ENCODE measurements at regions not wholly inside any gene's neighbourhood (a gene's known extent, or its start where the extent isn't known, plus 50 kb on each side); places are given as distances from the start of the nearest gene placed in this dataset.
A peak's percentile ranks its signal among the peaks of the same experiment; 100 is the strongest.

DNA sequence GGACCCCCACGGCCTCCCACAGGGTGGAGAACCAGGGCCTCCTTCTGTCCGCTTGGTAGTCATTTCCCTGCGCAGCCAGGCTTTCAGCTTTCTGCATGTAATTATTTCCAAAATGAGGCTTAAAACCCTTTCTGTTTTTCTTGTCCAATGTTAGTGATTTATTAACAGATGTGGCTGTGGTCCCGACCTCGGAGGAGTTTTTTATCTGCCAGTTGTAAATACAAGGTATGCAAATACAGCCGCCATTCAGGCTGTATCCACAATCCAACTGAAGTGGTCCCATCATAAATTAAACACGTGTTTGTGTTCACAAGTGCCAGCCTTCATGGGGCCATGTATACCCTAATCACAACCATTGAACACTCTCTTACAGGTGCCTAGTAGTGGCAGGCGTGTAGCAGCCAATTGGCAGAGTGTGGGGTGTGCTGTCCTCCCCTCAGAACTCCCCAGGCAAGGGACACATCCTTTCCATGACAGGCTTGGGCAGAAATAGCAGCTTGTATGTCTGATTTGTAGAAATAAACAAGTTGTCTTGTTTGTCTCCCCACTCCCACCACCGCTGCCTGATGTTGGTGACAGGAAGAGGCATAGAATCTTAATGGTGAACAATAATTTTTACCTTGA, 251.3 kb upstream of the MKI67 start:
- DNase-seq = no peak

DNA sequence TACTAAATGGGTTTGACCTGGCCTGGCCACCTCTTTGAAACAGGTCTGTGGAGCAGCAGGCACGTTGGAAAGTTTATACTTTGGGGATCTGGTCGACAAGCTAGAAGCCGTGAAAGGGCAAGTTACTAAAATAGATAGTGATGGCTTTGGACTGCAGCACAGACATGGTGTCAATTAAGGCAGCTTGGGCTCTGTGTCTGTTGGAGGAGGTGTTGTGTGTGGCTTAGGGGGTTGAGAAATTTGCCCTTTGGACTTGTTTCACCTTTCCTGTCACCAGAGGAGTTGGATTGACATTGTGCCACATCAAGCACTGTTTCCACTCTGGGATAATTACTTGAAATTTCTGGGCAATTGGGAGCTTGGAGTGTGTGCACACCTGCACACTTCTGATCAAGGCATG, 251.8 kb upstream of the MKI67 start:
- DNase-seq = no peak

DNA sequence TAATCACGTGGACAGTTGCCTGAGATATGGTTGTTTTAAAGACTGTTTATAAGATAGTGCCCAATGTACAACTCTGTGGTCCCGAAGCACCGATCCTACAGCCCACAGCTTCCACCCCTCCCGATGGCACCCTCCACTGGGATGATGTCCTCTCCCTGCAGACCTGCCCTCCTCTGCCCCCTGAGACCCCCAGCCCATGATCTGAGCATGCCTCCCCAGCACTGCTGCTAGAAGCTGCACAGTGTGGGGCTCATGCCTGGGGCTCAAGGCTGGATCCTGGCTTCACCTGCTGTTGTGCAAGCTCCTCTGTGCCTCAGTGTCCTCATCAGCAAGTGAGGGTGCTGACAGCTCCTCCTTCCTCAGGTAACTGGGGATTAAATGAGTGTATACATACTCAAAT, 254.7 kb upstream of the MKI67 start:
- DNase-seq = no peak

DNA sequence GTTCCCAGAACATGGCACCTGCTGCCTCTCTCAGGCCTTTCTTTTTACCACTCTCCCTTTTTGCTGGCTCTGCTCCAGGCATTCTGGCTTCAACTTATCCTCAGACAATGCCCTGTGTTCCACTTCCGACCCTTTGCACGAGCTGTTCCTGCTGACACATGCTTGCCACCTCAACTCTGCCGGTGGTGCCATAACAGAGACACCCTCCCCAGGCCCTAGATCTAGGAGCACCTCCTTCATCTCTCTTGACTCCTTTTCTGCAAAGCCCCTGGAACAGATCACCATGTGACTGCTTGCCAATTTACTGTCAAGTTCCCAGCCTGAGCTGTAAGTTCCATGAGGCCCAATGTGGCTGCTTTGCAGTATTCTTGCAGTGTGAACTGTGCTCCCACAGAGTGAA, 256.0 kb upstream of the MKI67 start:
- DNase-seq = no peak

DNA sequence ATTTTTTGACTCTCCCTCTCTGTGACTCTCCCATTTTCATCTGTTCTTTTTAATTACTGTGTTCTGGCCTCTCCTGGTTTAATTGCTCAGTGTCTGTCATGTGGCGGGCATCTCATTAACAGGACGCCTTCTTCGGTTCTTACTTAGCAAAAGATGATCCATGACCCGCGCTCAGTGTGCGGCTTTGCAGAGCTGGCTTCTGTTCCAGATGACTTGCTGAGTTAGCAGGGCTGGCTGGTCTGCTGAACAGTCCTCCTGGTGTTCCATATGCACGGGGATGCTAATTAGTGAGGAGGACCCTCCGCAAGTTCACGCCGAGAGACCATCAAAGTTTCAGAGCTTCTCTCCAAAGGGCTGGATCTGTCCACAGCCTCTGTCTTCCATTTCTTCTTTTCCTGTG, 258.6 kb upstream of the MKI67 start:
- no peak for DNase-seq

DNA sequence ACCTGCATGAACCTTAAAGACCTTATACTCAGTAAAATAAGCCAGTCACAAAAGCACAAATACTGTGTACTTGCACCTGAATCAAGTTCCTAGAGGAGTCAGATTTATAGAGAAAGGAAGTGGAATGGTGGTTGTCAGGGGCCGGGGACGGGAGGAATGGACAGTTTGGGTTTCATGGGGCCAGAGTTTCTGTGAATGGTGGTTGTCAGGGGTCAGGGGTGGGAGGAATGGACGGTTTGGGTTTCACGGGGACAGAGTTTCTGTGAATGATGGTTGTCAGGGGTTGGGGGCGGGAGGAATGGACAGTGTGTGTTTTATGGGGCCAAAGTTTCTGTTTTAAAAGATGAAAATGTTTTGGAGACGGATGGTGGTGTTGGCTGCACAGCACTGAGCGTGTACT, 260.0 kb upstream of the MKI67 start:
- no peak for DNase-seq

DNA sequence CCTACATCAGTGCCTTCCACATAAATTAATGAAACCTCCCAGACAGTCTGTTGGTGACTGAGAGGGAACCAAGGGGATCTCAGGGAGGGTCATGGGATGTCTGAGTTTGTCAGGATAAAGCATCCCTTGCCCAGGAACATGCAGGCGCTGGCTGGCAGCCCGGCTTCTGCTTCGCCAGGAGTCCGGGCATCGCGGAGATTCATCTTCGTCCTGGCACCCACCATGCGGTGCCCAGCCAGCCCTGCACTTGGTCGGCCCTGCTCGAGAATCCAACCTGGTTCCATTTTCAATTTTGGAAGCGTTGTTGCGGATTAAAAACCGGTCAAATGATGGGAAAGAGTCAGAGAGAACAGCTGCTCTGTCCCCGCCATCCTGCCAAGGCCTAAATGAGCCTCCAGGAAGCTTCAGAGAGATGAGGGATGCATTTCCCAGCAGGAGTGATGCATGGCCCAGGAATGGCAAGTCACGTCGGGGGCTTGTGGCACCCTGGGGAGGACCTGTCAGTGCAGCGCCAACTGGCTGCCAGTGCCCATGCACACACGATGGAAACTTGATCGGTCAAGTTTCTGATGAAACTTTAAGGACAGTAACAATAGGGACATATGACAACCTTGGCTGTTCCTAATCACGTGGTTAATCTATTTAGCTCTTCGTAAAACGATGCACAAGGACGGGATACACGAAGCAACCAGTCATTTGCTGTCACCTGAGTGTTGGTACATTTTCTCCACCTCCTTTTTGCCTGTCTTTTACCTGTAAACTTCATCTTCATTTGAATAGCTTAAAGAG, 260.8 kb upstream of the MKI67 start:
- DNase-seq = no peak

DNA sequence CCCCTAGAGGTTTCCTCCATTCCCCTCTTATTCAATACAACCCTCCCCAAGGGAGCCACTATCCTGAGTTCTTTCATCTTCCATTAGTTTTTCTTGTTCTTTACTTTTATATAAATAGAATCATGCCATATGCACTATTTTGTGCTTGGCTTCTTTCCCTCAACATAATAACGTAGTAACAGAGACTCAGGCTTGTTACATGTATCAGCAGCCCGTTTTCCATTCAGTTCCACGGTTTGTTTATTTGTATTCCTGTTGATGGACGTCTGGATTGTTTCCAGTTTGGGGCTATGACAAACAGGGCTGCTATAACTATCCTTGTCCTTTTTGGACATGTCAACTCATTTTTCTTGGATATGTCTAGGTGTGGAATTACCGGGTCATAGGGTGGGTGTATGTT, 264.4 kb upstream of the MKI67 start:
- DNase-seq = no peak

DNA sequence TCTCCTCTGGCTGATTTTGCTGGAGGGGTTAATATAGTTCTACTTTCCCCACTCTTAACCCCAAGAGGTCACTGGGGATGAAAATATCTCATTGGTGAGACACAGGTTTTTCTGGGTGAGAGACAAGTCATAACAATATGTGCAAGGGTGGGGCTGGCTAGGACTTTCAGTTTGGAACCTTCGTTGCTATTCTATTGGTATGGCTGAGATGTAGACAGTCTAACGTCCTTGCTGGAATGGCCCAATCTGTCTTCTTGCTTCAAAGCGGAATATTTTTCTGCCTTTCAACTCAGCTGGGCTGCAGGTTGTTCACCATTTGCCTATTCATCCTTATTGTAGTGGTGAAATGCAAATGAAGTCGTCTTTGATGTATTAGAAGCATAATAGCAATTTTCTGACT, 267.3 kb upstream of the MKI67 start:
- DNase-seq = no peak

DNA sequence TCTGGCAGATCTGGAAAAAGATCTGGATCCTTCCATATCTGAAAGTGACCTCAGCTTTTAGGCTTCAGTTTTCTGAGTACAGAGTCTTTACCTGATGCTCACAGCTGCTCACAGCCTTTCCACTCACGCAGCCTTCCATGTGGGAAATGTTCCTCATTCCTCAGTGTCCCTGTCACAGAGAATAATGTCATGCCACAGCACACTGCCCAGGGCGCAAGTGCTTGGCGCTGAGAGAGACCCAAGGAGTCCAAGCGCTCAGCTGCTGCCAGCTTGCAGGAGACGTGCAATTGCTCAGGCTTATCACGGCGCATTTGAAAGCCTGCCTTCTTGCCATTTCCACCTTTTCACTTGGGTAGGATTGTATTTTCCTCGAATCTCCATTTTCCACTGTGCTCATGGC, 271.9 kb upstream of the MKI67 start:
- no peak for DNase-seq

DNA sequence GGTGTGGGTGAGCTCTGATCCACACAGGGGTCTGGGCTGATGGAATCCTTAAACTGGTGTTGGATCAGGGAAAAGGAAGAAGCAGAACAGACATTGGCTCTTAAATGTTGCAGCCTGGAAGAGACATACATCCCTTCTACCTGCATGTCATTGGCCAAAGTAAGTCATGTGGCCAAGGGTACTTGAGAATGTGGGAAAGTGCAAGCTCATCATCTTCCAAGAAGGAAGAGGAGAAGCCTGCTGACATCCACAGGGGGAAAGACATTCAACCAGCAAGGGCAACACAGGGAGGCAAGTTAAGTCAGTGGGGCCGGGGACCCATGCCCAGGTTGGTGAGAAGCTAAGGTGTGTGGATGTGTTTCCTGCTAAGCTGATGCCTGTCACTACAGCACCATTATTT, 272.8 kb upstream of the MKI67 start:
- DNase-seq = no peak

DNA sequence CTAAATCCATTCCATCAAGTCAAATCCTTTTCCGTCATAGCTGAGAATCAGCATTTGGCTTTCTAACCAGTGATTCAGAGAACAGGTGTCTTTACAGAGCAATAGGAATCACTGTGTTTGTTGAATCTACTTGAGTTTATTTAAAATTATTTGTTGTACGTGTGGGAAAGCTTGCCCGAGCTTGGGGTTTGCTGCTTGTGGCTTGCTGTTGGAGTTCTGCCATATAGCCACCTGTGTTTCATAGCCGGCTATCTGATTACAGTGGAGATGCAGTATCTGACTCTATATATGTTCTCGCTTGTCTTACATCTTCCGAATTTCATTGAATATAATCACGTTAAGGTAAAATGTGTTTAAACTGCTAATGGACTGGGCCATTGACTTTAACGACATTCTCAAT, 274.3 kb upstream of the MKI67 start:
- DNase-seq = no peak

DNA sequence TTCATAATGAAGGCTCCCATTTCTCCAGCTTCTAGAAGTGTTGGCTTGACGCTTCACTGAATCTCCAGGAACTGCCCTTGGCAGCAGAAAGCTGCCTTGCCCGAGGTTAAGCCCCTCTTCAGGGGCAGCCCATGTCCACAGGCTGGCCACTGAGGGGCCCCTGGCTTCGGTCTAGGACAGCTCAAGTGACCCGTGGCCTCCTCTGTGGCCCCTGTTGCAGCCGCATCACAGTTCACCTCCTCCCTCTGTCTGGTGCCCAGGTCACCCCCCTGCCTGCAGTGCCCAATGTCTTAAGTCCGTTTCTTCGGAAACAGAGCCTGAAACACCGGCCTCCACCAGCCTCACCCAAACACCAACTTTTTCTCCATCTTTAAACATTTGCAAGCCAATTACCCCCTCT, 279.2 kb upstream of the MKI67 start:
- DNase-seq = no peak

DNA sequence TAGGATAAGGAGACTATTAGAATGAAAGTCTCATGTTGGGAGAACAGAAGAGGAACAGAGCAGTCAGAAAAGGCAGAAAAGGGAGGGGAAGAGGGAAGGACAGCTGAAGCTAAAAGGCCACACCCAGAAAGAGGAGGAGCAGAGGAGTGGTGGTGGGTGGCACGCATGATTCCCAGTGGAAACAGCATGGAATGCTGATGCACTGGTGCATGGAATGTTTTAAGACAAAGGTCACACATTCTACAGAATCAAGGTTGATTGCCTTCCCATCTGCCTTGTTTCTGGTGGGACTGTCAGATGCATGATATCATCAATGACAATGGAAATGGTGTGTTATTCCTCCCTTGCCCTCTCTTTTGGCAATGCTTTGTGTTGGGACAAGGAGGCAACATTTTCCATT, 285.4 kb upstream of the MKI67 start:
- DNase-seq = no peak

DNA sequence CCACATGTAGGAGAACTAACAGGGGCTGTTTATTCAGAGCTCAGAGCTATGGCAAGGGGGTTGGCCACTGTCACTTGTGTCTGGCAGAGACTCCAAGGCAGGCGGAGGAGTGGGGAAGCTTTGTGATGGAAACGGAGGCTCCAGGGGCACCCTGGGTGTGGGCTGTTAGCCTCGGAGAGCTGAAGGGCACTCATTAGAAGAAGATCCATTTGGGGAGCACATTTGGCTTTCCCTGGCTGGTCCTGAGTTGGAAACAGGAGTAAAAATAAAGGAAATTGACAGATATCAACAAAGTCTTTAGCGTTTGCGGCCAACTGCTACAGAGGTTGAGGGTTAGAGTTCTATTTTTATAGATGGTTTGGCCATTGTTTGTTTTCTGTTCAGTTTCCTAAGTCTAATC, 288.3 kb upstream of the MKI67 start:
- DNase-seq = no peak

DNA sequence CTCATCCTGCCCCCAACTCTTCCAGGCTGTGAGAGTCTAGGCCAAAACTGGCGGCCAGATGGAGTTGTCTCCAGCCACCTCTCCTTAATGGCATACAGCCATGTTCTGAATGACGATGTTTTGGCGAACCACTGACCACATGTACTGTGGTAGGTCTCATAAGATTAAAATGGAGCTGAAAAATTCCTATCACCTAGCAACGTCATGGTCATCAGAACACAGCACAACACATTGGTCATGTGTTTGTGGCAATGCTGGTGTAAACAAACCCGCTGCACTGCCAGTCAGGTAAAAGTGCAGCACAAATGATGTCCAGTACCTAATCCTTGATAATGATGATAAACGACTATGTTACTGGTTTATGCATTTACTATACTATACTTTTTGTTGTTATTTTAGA, 290.0 kb upstream of the MKI67 start:
- DNase-seq = no peak

DNA sequence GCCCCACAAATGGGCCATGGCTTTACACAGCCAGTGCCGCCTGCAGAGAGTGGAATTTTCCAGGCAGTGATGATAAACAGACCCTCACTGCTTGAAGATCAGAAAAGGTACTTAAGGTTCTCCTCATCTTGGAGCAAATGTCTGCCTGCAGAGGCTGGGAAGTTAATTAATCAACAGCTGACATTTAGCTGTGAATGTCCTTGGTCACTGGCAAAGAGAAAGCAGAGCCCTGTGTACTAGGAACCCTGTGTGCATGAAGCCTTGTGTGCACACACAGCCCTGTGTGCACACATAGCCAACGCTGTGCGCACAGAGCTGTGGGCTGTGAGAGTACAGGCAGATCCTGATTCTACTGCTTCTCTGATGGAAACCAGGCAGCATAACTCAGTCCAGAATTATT, 291.6 kb upstream of the MKI67 start:
- DNase-seq = no peak

DNA sequence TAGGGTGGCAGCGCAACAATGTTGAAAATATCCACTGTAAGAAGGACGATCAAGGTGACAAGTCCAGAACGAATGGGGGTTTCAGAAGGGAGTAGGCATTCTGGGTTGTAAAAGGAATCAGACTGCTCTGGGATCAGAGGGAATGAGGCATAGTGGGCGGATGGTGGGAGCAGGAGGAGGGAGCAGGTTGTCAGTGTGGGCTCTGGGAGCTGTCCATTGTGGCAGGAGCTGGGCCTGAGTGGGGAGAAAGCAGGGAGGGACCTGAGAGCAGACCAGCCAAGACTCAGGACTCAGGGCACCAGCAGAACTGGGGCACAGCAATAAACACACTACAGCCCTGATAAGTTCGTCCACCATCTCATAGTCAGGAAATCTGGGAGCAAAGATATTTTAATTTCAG, 292.6 kb upstream of the MKI67 start:
- DNase-seq = no peak

DNA sequence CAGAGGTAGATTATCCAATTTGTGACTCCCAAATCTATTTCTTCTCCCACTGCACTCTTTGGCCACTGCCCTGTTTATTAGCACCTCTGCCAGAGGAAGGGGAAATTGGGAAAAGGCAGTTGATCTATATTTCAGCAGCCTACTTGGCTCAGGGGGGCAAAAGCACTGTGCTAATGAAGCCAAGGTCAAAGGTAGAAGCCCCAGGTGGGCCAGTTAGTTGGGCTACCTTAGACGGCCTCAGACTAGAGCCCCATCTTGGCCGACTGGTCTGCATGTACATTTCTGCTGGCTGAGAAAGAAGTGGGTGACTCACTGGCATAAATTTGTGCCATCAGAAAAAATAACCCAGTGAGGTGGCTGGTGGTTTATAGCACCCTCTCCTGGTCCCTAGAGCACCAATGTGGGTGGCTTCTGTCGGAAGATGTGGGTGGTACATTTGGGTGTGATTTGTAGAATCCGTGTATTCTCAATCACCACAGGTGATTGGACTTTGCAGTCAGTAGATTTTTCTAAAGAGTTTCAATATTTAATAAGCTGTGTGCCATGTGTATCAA, 293.3 kb upstream of the MKI67 start:
- DNase-seq = no peak

DNA sequence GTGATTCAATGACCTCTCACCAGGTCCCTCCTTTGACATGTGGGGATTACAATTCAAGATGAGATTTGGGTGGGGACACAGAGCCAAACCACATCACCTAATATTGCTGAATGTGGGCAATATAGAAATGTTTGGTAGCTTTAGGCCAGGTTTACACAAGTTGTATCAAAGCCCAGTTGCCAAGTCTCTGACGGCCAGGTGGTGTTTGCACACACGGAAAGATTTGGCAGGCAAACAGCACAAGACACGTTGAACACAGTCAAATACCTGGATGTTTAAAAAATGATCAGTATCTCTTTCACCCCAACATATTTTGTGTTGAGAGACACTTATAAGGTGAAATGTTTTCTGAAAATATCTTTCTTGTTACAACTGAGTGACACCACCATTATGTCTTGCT, 294.4 kb upstream of the MKI67 start:
- DNase-seq = peak; percentile 2

DNA sequence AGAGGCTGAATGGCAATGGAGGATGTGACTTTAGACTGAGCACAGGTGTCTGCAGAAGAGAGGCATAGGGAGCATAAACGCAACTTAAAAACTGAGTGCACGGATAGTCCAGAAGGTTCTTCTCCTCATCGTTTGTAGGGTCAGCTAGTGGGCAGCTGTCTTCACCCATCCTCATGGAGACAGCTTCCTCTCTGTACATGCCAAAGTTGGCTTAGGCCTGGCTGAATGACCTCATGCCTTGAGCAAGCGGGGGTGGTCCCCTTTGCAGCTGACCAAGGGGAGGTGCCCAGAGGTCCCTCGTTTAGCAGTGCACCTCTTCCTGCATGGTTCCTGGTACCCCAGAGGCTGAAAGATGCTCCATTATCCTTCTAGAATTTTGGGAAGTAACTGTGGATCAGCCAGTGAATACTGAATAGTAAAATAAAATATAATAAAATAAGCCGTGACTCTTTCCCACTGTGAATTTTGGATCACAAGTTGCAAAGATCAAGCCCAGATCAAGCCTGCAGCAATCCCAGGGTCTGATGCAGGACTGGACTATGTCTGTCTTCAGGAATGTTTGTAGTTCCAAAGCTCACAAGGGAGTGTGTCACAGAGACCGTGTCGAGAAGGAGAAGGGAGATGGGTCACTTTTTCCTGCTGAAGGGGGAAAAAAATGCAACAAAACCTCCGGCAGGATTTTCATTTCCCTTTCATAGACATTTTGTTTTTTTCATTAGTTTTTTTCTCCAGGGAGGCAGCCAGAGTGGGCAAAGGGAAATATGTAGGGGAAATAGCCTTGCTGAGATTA, 295.3 kb upstream of the MKI67 start:
- no peak for DNase-seq

DNA sequence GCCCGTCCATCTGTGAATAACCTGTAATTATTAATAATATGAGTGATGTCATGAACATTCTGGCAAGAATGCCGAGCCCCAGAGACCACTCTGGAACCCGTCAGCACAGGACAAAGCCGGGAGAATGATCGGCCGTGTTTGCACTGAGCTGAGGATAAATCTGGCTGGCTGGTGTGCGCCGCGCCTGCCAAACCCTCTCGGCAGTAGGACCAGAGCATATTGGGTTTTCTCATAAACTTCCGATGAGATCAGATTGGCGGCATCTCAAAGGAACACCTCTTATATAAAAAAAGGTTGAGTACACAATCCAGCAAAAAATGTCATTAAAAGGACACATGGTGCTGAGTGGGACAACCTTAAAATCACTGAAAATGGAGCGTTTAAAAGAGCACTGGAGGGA, 296.0 kb upstream of the MKI67 start:
- DNase-seq = no peak

DNA sequence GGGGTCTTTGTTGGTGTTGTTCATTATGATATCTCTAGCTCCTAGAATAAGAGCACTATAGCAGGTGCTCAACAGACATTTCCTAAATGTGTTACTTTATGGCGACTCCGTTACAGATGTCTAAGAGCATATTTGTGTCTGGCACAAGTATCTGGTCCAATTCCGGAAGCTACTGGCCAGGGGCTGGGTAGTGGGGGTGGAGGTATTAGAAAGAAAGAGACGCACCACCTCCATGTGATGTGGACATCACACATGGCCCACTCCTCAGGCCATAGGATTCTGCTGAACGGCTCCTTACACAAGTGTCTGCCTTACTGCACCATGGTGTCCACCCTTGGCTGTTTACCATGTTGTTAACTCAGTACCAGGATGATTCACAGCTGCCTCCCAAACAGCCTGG, 296.8 kb upstream of the MKI67 start:
- no peak for DNase-seq

DNA sequence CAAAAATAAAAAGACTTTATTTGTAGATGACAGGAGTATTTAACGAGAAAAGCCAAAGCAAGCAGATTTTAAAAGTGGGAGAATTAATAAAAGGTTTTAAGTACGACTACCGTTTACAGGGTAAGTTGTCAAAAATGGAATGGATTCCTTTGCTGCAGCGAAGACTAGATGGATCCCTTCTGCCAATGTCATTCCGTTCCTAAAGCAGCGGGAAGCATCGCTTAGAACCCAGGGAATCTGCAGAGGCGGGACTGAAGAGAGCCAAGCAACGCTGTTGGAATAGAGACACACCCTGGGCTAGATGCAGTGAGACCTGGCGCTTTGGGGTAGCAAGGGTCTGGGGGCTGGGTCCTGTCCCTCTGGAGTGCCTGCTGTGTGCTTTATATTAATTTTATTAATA, 303.1 kb upstream of the MKI67 start:
- no peak for DNase-seq
